Ovary (tissue), 3 donors: ENCODE measurements at regions not wholly inside any gene's neighbourhood (a gene's known extent, or its start where the extent isn't known, plus 50 kb on each side); places are given as distances from the start of the nearest gene placed in this dataset.

Experiments used
- EP300 ChIP-seq: sonication (generic); formaldehyde crosslinking; IDR thresholded peaks from one replicate; pipeline ENCODE4 v1.6.1; 2017; ENCODE audit warnings: antibody characterized with exemption
- POLR2A ChIP-seq: fragments of 450-650 bp; IDR thresholded peaks from one replicate; pipeline ENCODE4 v1.6.1; 2017; ENCODE audit warnings: antibody characterized with exemption, mild to moderate bottlenecking, moderate library complexity
- TF ChIP-seq, protein P1 (sequence below), 3 donors: fragments of 450-650 bp in 2 of 3; fragments of 200-600 bp in 1 of 3; IDR thresholded peaks; one replicate each; pipeline versions ENCODE4 v1.5.1 to v1.8.0; 2016 to 2022; ENCODE audit warnings: antibody characterized with exemption in 3 of 3, mild to moderate bottlenecking in 1 of 3
- donor health status: DM: no; HTN: no; CAD: no.

DNA sequence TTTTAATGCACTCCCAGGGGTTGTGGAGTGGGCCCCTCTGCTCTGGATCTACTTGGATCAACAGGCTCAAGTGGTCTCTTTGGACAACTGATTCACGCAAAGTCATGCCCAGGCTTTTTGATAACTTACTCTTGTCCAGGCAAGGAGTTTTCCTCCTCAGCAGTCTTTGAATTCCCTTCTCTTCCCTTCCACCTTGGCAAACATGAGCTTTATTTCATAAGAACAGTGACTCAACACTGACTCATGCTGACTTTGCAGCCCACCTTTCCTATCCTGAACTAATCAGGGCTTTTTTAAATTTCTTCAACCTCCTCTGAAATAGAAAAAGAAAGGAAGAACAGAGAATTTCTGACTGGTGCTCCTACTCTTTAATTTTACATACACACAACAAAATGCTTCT is 132.1 kb upstream of the LDB2 start:
- no peak for TF ChIP-seq POLR2A
- TF ChIP-seq, protein P1, sequence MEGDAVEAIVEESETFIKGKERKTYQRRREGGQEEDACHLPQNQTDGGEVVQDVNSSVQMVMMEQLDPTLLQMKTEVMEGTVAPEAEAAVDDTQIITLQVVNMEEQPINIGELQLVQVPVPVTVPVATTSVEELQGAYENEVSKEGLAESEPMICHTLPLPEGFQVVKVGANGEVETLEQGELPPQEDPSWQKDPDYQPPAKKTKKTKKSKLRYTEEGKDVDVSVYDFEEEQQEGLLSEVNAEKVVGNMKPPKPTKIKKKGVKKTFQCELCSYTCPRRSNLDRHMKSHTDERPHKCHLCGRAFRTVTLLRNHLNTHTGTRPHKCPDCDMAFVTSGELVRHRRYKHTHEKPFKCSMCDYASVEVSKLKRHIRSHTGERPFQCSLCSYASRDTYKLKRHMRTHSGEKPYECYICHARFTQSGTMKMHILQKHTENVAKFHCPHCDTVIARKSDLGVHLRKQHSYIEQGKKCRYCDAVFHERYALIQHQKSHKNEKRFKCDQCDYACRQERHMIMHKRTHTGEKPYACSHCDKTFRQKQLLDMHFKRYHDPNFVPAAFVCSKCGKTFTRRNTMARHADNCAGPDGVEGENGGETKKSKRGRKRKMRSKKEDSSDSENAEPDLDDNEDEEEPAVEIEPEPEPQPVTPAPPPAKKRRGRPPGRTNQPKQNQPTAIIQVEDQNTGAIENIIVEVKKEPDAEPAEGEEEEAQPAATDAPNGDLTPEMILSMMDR (IDR thresholded peaks at IDR 0.05): no peak
- no peak for TF ChIP-seq EP300
